HCEC 1CT (cell line): ENCODE measurements at regions not wholly inside any gene's neighbourhood (a gene's known extent, or its start where the extent isn't known, plus 50 kb on each side); places are given as distances from the start of the nearest gene placed in this dataset.

Experiments used
- DNase-seq: peaks from one replicate; pipeline ENCODE4 v3.0.0-alpha.2; 2017

- no peak for DNase-seq
Observed at GRCh38 chr6:6784514-6785162, 196.1 kb downstream of the LY86 start.

- no peak for DNase-seq
Observed at GRCh38 chr6:6785163-6785521, 196.6 kb downstream of the LY86 start.

DNA sequence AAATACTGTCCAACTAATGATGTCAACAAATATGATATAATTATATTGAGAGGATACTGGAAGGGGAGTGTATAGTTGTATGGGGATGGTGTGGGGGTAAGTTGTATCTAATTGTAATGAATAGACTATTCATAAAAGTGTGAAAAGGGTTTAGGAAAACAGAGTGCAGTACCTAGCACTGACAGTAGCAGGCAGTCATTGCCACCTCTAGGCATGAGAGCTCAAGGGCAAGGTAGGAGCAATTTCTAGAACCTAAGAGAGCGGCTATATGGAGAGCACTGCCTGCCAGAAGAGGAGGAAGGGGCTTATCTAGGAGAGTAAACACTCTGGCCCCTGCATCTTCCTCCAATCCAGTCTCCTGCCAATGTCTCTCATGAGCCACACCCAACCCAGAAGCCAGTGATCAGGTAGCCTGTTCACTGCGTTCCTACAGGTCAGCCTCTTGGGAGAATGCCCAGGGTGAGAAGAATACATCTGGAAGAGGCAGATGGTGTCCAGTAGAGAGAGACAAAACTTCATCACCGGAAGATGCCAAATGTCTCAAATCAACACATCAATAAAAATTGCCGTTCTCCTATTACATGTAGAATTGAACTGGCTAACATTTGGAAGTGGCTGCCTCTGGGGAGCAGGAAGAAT, 200.0 kb downstream of the LY86 start:
- no peak for DNase-seq

GRCh38 chr6:6790393-6790792, 201.9 kb downstream of the LY86 start:
- no peak for DNase-seq

DNA sequence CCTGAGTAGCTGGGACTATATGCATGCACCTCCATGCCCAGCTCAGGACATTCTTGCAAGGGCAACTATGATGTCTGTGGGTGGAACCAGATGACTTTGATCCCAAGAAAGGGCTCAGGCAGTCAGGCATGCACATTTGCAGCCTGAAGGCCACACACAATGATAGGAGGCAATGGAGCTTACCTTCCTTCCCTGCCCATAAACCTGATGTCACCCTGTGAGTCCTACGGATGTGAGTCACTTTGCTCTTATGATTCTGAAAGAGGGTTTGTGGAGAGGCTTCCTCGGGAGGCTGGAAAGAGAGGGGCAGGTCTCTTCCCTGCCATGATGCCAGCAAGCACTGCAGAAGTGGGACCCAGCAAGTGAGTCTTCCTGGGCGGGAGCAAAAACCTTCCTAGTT, 202.4 kb downstream of the LY86 start:
- peak; percentile 26 for DNase-seq

- DNase-seq, result no peak
Observed at GRCh38 chr6:6793388-6794250, 205.1 kb downstream of the LY86 start.

- DNase-seq, result no peak
Observed at GRCh38 chr6:6795393-6795792, 206.9 kb downstream of the LY86 start.

DNA sequence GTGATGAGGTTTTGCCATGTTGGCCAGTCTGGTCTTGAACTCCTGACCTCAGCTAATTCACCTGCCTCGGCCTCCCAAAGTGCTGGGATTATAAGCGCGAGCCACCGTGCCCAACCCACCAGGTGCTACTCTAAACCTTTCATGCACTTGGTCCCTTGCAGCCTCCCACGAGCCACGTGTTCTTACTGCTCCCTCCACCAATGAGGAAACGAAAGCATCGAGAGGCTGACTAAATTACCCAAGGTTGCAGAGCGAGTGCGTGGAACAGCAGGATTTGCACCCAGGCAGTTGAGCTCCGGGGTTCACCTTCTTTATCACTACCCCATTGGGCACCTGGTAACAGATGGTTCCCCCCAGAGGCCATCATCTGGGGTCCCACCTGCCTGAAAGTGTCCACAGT, 208.3 kb downstream of the LY86 start:
- no peak for DNase-seq

DNA sequence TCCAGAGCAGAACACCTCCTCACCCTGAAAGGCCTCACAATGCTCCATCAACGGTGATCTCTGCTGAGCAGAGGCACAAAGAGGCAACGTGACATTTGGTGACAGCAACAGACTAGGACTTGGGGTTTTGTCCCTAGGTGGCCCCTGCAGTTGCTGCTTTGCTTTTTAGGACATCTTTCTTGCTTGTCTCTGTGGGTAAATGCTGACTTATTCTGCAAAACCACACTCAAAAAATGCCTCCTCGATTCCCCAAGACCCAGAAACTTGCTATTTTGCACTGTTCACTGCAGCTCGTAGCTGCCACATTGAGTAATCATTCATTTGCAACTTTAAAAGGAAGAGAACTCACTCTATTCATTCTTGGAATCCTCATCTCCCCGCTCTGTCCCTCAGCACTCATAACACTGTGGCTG, 209.9 kb downstream of the LY86 start:
- no peak for DNase-seq

DNA sequence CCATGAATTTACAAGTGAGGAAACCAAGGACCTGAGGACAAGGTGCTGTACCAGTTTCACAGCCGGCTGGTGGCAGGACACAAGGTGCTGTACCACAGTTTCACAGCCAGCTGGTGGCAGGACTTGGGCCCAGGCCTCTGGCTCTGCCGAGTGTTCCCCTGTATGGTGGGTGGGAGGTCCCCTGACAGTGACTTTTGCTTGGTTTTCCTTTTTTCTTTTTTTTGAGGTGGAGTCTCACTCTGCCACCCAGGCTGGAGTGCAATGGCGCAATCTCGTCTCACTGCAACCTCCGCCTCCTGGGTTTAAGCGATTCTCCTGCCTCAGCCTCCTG, 212.4 kb downstream of the LY86 start:
- no peak for DNase-seq

- no peak for DNase-seq
Observed at GRCh38 chr6:6801635-6802218, 213.2 kb downstream of the LY86 start.

- no peak for DNase-seq
Observed at GRCh38 chr6:6803180-6803977, 214.9 kb downstream of the LY86 start.

GRCh38 chr6:6804843-6805615, 216.5 kb downstream of the LY86 start:
- no peak for DNase-seq

DNA sequence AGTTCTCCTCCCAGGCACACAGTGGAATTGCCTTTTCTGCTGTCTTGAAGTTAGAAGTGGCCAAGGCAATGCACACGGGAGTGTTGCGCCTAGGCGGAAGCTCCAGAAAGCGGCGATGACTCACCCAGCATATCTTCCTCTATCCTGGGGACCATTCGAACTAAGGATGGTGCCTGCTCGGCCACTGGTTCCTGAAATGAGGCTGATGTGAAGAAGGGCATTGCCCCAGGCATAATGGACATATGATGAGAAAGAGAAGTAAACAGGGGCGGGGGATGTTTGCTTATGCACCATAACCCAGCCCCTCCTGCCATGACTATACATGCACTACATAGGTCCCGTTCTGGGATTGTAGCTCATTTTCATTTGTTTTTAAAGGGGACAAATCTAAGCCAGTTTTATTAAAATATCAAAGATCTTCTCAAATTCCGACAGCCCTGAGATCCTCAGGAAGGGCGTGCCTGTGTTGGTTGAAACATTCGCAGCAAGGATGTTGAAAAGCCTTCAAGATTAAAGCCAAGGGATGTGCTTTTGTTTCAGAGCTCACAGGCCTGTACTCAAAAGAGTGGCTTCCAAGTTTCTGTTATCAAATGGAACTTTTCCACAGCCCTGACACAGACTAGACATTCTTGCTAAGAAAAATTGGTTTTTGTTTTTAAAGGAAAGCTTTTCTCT, 218.5 kb downstream of the LY86 start:
- no peak for DNase-seq

DNA sequence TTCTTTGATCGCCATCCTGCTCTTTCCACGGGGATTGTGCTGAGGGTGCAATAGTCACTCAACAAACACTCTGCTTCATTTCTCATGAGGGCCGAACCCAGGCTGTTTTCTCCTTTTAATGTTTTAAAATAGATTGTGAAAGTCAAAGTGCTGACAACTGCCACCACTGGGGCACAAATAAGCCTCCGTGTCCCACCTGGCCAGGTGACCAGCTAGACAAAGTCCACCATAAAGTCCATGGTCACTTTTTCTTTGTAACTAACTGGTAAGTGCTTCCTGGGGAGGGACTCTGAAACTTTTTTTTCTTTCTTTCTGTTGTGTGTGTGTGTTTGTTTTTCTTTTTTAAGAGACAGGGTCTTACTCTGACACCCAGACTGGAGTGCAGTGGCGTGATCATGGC, 219.8 kb downstream of the LY86 start:
- no peak for DNase-seq

DNA sequence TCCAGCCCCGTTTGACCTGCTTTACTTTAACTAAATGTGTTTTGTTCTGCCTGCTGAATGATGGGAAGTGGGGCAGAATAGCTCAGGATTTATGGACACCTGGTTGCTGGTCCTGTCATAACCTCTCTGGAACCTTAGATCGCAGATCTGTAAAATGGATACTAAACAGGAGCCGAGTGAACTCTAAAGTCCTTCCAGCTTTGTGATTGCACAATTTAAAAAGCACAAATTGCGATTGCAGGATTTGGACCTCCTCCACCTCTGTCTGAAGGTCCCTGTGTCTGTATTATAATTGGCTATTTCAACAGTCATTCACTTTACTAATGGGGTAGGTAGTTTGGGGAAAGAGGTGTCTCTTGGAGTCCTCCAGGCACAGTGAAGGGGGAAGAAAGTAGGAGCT, 220.4 kb downstream of the LY86 start:
- no peak for DNase-seq

DNA sequence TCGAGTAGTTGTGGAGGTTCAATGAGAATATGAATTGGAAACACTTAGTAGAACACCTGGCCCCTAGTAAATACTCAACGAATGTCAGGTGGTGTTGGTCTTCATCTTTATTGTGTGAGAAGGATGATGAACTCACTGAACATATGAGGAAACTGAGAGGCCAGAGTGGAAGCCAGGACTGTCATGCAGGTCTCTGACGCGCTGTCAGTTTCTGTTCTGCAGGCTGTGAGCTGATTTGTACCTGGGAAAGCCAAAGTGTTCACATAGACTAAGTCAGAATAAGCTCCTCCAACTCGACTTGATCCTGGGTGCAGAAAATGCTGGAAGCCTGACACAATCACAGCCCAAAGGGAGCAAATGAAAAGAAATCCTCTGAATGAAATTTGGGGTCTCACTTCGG, 222.2 kb downstream of the LY86 start:
- DNase-seq, result no peak

DNA sequence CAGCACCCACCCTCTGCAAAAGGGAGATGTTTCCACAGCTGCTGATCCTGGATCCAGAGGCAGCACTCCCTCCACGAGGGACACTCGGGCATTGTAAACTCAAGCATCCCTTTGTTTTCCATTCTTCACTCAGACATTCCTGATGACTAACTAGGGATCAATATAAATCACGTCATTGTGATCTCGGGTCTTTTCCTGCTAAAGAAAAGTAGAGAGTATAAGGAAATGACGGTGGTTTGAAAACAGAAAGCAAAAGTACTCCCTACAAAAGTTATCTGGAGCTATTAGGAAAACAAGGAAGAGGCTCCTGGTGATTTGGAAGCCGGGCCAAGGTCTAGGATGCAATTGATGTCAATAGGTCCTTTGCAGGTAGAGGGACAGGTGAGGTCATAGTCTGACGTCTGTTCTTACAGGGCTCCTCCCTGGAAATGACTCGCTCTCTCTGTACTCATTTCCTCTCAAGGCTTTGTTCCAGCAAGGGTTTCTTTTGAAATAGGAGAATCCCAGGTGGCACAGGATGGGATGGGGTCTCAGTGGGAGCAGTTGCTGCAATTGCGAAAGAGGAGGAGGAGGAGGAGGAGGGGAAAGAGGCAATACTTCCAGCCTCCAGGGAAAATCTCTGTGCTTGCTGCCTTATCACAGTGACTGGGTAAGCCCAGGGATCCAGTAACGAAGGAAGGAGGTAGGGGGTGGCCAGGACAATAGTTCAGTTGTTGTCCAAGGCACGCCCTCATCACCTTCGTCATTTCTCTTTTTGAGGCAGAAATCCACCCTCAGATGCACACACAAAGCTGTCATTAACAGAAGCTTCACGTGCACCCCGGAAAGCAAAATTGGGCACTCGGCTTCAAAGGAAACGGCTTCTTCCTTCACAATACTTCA, 222.8 kb downstream of the LY86 start:
- peak; percentile 45 for DNase-seq

DNA sequence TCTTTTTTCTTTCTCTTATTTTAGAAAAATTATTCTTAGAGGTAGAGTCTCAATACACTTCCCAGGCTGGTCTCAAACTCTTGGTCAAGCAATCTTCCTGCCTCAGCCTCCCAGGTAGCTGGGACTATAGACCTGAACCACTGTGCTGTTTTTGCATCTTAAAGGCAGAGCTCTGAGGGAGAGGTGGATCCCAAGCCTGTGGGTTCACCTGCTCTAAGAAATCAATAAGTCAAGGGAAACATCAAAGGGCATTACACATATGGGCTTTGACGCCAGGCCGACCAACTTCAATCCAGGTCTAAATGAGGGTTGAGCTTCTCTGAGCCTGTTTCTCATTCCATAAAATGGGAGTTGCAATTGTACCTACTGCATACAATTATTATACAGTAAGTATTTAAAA, 223.9 kb downstream of the LY86 start:
- DNase-seq, result no peak

DNA sequence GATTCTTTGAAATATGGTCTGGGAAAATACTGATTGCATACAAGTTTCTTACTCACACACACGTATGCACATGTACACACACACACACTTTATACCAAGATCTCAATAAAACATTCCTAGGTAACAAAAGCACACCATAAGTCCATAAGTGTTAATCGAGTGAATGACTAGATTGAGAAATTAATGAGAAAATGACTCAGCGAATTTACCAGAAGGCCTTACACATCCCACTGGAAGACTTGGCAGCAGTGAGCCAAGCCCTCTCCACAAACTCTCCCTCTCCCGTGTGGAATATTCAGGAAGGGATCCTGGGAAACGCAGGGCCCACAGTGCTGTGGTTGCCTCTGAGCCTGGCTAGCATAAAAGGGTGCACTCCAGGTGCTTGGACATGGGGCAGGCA, 227.2 kb downstream of the LY86 start:
- DNase-seq, result no peak

- no peak for DNase-seq
Observed at GRCh38 chr6:6816716-6817115, 228.2 kb downstream of the LY86 start.
